Epithelial cell of esophagus (primary cell): ENCODE measurements at regions not wholly inside any gene's neighbourhood (a gene's known extent, or its start where the extent isn't known, plus 50 kb on each side); places are given as distances from the start of the nearest gene placed in this dataset.

Source experiments
- DNase-seq: peaks from one replicate; pipeline ENCODE4 v3.0.0; 2010; ENCODE audit warnings: low read depth
- H3K4me3 ChIP-seq: 2 replicates; pipeline ENCODE4 v1.5.1; 2011; ENCODE audit warnings: mild to moderate bottlenecking, low read length, control low read depth
- CTCF ChIP-seq: IDR thresholded peaks from 2 replicates; pipeline ENCODE4 v1.5.1; 2011; ENCODE audit warnings: low read depth, mild to moderate bottlenecking, low read length, control low read depth, inconsistent platforms; ENCODE audit not compliant: insufficient read depth; ENCODE audit errors: missing control alignments

GRCh38 chr15:29348336-29348914 lies 78.8 kb upstream of the NSMCE3 start:
- no peak for TF ChIP-seq CTCF
- H3K4me3 ChIP-seq = no peak overlapping the region
- peak; percentile 10 for DNase-seq

- no peak overlapping the region for H3K4me3 ChIP-seq
- no peak for TF ChIP-seq CTCF
- no peak for DNase-seq
Observed at GRCh38 chr15:29346998-29347397, 77.4 kb upstream of the NSMCE3 start.

- TF ChIP-seq CTCF = no peak
- DNase-seq = no peak
- H3K4me3 ChIP-seq = no peak overlapping the region
Observed at GRCh38 chr15:29345549-29346525, 76.2 kb upstream of the NSMCE3 start.

- TF ChIP-seq CTCF = no peak
- H3K4me3 ChIP-seq = no peak overlapping the region
- no peak for DNase-seq
Observed at GRCh38 chr15:29344474-29344873, 74.9 kb upstream of the NSMCE3 start.

- TF ChIP-seq CTCF = no peak
- no peak for DNase-seq
- H3K4me3 ChIP-seq = no peak overlapping the region
Observed at GRCh38 chr15:29343229-29343628, 73.6 kb upstream of the NSMCE3 start.

GRCh38 chr15:29342201-29342600 lies 72.6 kb upstream of the NSMCE3 start:
- TF ChIP-seq CTCF = no peak
- DNase-seq = no peak
- no peak overlapping the region for H3K4me3 ChIP-seq
